Right cardiac atrium (tissue), 5 donors: ENCODE measurements at regions not wholly inside any gene's neighbourhood (a gene's known extent, or its start where the extent isn't known, plus 50 kb on each side); places are given as distances from the start of the nearest gene placed in this dataset.

Experiments
- ATAC-seq, 2 donors: fragments of 200-7000 bp; cut with Tn5 transposase; one replicate each; pipeline versions ENCODE4 v1.8.0 to v1.9.1; 2020; ENCODE audit warnings: moderate library complexity in 2 of 2, mild to moderate bottlenecking in 1 of 2
- DNase-seq, 3 donors: peaks; one replicate each; pipeline ENCODE4 v3.0.0-alpha.2; 2020
- H3K27ac ChIP-seq: one replicate; pipeline ENCODE4 v1.5.1; 2013; ENCODE audit warnings: mild to moderate bottlenecking, low read length, control low read depth, moderate library complexity
- H3K27me3 ChIP-seq: one replicate; pipeline ENCODE4 v1.6.1; 2013; ENCODE audit not compliant: control insufficient read depth, insufficient read depth
- H3K4me1 ChIP-seq: one replicate; pipeline ENCODE4 v1.6.1; 2013; ENCODE audit warnings: low read length; ENCODE audit not compliant: control insufficient read depth, insufficient read depth
- H3K4me3 ChIP-seq: one replicate; pipeline ENCODE4 v1.5.1; 2013; ENCODE audit warnings: low read length, control low read depth
- H3K9me3 ChIP-seq: one replicate; pipeline ENCODE4 v1.6.1; 2013; ENCODE audit warnings: low read length; ENCODE audit not compliant: control insufficient read depth
- WGBS: extraction: QIAGEN DNeasy Blood & Tissue Kit; methylation state at CpG from one replicate; pipeline ENCODE4 v1.1.7; 2013; 5-methylcytosine and 5-hydroxymethylcytosine counted together
- intact Hi-C, 4 donors: fragments of 100-400 bp; cut with DNase I; formaldehyde crosslinking; loops; one replicate each; pipeline versions ENCODE4 v1.11.0 to v1.14.0; 2022 to 2023
- donor health status: healthy with polysubstance abuse.
- donor health status: DM: no; HTN: yes; CAD: no.
- donor health status: DM: no; HTN: no; CAD: no.
- donor health status: DM: no; HTN: yes; CAD: no; lungs with severe emphysema.
- donor health status: DM: yes; HTN: yes; CAD: no.

- H3K9me3 ChIP-seq, result no peaks in the 10 kb centered on the region
- no peak for ATAC-seq
- no peak overlapping the region for H3K27ac ChIP-seq
- no peak overlapping the region for H3K4me3 ChIP-seq
- no peaks in the 10 kb centered on the region for H3K4me1 ChIP-seq
- 75% methylated on average over 12 of the region's 12 CpGs for WGBS
- intact Hi-C loops, result no loop called here
- no peak for DNase-seq
- H3K27me3 ChIP-seq, result no peaks in the 10 kb centered on the region
These were observed 91.7 kb downstream of the SLC2A10 start for GRCh38 chr20:46801003-46801702.

DNA sequence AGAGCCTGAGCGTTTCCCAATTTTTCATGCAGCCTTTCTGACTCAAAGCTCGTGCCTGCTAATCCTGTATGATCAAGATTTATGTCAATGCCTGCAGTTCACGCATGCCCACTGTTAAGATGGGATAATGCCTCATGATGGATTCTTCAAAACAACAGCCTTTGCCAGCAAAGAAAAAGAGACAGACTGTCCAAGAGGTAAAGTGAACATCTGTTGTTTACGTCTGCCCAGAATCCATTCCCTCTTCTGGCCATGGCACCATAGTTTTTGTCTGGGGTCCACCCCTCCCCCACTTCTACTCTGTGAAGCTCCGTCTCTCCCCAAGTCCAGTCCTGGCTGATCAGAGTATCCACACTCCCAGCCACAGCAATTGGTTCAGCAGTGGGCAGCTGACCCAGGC, 91.9 kb upstream of the EYA2 start:
- Histone ChIP-seq H3K4me3 (no peak overlapping the region), H3K4me1 (no peaks in the 10 kb centered on the region), H3K27me3 (no peaks in the 10 kb centered on the region), H3K9me3 (no peaks in the 10 kb centered on the region), H3K27ac (no peak overlapping the region)
- WGBS, result 71% methylated on average over 5 of the region's 5 CpGs
- intact Hi-C loops, result no loop called here
- no peak for ATAC-seq
- DNase-seq, result no peak

DNA sequence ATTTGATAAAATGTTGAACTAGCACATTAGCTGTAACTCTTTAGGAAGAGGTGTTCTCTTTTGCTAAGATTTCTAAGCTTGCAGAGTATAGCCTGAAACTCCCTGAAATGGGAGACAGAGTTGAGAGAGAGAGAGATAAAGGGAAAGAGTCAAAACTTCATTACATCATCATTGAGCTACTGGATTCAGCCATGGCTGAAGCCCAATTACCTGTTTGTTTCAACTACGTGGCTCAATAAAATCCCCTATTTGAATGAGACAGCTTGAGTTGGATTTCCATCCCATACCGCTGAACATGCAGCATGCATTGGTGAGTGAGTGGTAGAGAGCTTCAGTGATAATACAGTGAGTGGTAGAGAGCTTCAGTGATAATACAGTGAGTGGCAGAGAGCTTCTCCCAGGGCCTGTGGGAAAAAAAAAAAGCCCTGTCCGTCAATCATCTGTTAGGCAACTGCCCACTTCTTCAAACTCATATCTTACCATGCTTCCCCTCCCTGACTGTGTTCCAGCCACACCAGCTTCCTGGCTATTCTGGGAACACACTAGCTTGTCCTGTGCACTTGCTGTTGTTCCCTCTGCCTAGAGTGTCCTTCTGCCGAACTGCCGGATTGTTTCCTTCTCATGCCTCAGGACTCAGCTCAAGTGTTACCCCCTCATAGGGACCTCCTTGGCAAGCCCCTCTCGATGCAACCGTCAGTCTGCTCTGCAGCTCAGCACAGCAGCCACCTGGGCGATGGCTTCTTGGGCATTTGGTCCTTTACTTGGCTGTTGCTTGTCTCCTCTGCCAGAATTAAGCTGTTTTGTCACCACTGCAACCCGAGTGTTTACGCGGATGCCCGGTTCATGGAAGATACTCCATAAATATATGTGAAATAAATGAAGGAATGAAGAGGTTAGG, 91.3 kb upstream of the EYA2 start:
- no peak overlapping the region for H3K4me3 ChIP-seq
- intact Hi-C loops, result no loop called here
- ATAC-seq (peak; percentile 35 to 76), DNase-seq (no peak)
- H3K9me3 ChIP-seq, result no peaks in the 10 kb centered on the region
- H3K27ac ChIP-seq, result no peak overlapping the region
- 66% methylated on average over 12 of the region's 12 CpGs for WGBS
- H3K4me1 ChIP-seq, result no peaks in the 10 kb centered on the region
- no peaks in the 10 kb centered on the region for H3K27me3 ChIP-seq

- H3K4me3 ChIP-seq, result no peak overlapping the region
- no peaks in the 10 kb centered on the region for H3K4me1 ChIP-seq
- intact Hi-C loops, result no loop called here
- H3K9me3 ChIP-seq, result no peaks in the 10 kb centered on the region
- no peak overlapping the region for H3K27ac ChIP-seq
- no peaks in the 10 kb centered on the region for H3K27me3 ChIP-seq
- WGBS, result 88% methylated on average over 3 of the region's 3 CpGs
- ATAC-seq, result no peak
- no peak for DNase-seq
These were observed 90.5 kb upstream of the EYA2 start for GRCh38 chr20:46804126-46804525.

DNA sequence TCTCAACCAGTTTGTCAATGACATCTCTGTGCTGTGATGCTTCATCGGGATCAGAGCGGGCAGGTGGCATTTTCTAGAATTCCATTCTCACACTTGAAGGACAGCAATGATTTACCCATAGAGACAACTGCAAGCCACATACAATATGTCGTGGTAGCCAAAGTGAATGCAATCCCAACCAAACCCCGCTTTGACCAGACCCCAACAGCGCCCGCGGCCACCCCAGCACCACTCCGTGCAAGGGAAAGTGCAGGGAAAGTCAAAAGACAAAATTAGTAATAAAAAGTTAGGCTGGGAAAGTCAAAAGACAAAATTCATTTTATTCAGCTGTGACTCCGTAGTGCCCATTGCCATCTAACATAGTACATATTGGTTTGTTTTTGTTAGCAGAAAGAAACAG, 88.8 kb upstream of the EYA2 start:
- no peaks in the 10 kb centered on the region for H3K4me1 ChIP-seq
- H3K27me3 ChIP-seq, result no peaks in the 10 kb centered on the region
- intact Hi-C loops, result no loop called here
- DNase-seq (no peak), ATAC-seq (no peak)
- no peak overlapping the region for H3K27ac ChIP-seq
- whole genome bisulfite sequencing, result 95% methylated on average over 9 of the region's 9 CpGs
- H3K4me3 ChIP-seq, result no peak overlapping the region
- no peaks in the 10 kb centered on the region for H3K9me3 ChIP-seq

- Histone ChIP-seq H3K4me1 (no peaks in the 10 kb centered on the region), H3K9me3 (no peaks in the 10 kb centered on the region), H3K4me3 (no peak overlapping the region), H3K27ac (no peak overlapping the region), H3K27me3 (no peaks in the 10 kb centered on the region)
- intact Hi-C loops, result no loop called here
- ATAC-seq (no peak), DNase-seq (no peak)
- WGBS, result 81% methylated on average over 6 of the region's 6 CpGs
These were observed 86.6 kb upstream of the EYA2 start for GRCh38 chr20:46807998-46808397.

DNA sequence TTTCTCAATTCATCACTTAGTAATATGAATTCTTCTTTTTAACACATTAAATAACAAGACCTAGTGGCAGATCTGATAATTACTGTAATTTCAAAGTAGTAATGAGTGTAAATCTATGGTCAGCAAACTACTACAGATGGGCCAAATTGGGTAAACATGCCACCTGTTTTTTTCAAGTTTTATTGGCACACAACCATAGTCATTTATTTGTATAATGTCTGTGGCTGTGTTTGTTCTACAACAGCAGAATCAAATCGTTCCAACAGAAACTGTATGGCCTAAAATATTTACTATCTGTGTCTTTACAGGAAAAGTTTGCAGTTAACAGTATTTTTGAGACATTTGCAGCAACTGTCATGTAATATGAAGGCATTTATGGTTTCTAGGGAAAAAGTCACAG, 86.1 kb upstream of the EYA2 start:
- Histone ChIP-seq H3K4me1 (no peaks in the 10 kb centered on the region), H3K27me3 (no peaks in the 10 kb centered on the region), H3K27ac (no peak overlapping the region), H3K4me3 (no peak overlapping the region), H3K9me3 (no peaks in the 10 kb centered on the region)
- DNase-seq (no peak), ATAC-seq (no peak)
- intact Hi-C loops, result no loop called here
- WGBS, result 55% methylated on average over 1 of the region's 1 CpG

DNA sequence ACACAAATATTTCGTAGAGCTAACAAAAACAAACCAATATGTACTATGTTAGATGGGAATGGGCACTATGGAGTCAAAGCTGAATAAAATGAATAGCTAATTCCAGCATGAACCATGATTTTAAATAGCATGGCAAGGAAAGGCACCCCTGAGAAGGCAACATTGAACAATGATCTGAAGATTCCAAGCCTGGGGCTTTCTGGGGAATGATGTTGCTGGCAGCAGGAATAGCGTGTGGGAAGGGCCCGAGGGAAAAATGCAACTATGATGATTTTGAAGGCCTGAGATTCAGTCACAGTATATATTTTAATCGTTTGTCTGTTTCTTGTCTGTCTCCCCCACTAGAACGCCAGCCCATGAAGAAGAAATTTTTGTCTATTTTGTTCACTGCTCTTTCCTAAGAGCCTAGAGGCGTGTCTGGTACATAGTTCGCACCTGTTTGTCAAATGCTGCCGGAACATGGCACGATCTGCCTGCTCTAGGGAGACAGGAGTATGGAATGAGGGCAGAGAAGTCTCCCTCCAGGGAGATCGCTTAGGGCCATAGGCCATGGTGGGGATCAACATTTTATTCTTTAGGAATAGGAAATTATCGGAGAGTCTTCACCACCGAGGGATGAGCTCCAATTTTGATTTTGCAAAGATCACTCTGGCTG, 84.8 kb upstream of the EYA2 start:
- Histone ChIP-seq H3K4me3 (no peak overlapping the region), H3K27ac (no peak overlapping the region), H3K9me3 (no peaks in the 10 kb centered on the region), H3K4me1 (no peaks in the 10 kb centered on the region), H3K27me3 (no peaks in the 10 kb centered on the region)
- intact Hi-C loops, result no loop called here
- WGBS, result 86% methylated on average over 12 of the region's 12 CpGs
- ATAC-seq (no peak), DNase-seq (no peak)

DNA sequence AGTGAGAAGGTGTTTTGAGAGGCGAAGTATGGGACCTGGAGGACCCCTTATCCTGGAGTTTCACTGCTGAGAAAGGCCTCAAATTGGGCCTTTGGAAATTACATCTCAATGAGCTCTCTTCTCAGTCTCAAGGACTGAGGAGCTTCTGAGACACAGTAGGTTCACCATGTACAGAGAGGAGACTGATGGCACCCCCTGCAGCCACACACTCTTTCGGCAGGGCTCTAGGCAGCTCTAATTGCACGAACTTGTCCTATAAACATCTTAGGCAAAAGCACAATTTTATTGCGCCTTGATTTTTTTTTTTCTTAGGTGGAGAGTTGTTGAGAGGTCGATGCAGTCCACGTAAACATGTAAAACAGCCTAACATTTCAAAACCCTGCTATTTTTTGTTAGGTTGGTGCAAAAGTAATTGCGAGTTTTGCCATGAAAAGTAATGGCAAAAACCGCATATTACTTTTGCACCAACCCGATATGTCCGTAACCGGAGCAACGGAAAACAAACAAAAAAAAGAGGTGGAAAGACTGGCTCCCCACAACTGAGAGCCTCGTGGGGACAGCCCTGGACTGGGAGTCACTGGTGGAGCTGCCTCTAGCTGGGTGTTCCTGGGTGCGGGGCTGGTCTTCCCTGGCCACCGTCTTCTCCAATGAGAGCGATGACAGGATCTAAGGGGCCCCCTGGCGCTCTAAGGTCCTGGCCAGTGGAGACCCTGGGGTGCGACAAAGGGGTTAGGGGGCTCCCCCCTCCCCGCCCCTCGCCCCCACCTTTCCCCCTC, 84.0 kb upstream of the EYA2 start:
- DNase-seq (no peak), ATAC-seq (no peak)
- Histone ChIP-seq H3K27ac (no peak overlapping the region), H3K4me1 (no peaks in the 10 kb centered on the region), H3K27me3 (no peaks in the 10 kb centered on the region), H3K4me3 (no peak overlapping the region), H3K9me3 (no peaks in the 10 kb centered on the region)
- intact Hi-C loops, result no loop called here
- WGBS, result 62% methylated on average over 20 of the region's 20 CpGs

DNA sequence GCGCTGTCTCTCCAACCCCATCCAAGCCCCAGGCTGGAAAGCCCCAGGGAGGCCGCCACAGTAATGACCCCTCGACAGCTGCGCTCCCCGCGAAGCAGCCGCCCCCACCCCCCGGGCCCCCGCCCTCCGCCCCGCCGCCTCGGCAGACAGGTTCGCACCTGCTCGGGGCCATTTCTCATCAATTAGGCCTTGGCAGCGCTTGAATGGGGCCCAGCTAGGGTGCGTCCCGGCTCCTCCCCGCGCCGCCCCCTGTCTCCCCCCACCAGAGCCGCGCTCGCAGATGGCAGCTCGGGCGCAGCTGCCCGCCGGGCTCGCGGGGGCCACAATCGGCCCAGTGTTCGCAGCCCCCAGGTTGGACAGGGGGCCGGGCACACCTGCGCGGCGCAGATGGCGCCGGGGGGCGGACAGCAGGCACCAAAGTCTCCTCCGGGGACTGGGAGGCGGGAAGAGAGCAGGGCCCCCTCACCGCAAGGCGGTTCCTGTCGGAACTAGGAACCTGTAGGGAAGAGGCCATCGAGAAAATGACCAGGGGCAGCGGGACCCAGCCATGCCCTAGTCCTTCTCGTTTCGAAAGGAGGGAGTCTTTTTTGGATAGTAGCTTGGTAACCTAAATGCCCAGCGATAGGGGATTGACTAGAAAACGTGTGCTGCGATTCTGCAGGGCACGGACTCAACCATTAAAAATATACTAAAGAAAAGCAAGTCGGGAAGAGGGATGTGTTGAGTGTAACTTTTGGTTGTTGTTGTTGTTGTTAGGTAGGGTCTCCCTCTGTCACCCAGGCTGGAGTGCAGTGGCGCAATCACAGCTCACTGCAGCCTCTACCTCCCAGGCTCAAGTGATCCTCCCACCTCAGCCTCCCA, 83.2 kb upstream of the EYA2 start:
- H3K9me3 ChIP-seq, result peaks cover 2% of the 10 kb centered on the region
- ATAC-seq, result peak in 1 of 2 donors; percentile 14
- intact Hi-C loops, result no loop called here
- H3K27me3 ChIP-seq, result no peaks in the 10 kb centered on the region
- no peak for DNase-seq
- 12% methylated on average over 54 of the region's 54 CpGs for WGBS
- no peak overlapping the region for H3K27ac ChIP-seq
- no peaks in the 10 kb centered on the region for H3K4me1 ChIP-seq
- peak overlapping the region; percentile 23 for H3K4me3 ChIP-seq
